ENCODE measurements at regions not wholly inside any gene's neighbourhood (a gene's known extent, or its start where the extent isn't known, plus 50 kb on each side); places are given as distances from the start of the nearest gene placed in this dataset.

- TF ChIP-seq PKNOX1 (IDR thresholded peaks at IDR 0.05) (no peak), BHLHE40 (IDR thresholded peaks at IDR 0.05; ENCODE audit: borderline replicate concordance) (no peak), ARNT (IDR thresholded peaks at IDR 0.05) (no peak), FOXK2 (IDR thresholded peaks at IDR 0.05) (no peak), L3MBTL2 (conservative IDR thresholded peaks at IDR 0.05) (no peak), HDGF (IDR thresholded peaks at IDR 0.05; ENCODE audit: borderline replicate concordance) (no peak), FOXM1 (IDR thresholded peaks at IDR 0.05; ENCODE audit: borderline replicate concordance) (no peak), ELF4 (IDR thresholded peaks at IDR 0.05) (no peak), SUZ12 (IDR thresholded peaks at IDR 0.05) (no peak)
Measured at GRCh38 chr1:5616366-5617178, 375.7 kb downstream of the NPHP4 start.

Data from HEK293T (cell line).